ENCODE measurements at regions not wholly inside any gene's neighbourhood (a gene's known extent, or its start where the extent isn't known, plus 50 kb on each side); places are given as distances from the start of the nearest gene placed in this dataset.
A peak's percentile ranks its signal among the peaks of the same experiment; 100 is the strongest.

GRCh38 chr5:164076556-164076955 lies 571.1 kb downstream of the MAT2B start:
- H3K4me1 Mint-ChIP-seq (ENCODE audit: low read depth) = peaks cover 18% of the 10 kb centered on the region
- H3K4me3 Mint-ChIP-seq (ENCODE audit: low read depth) = no peak overlapping the region

GRCh38 chr5:164090358-164090757 lies 584.9 kb downstream of the MAT2B start:
- peak overlapping the region; percentile 15 for H3K27ac Mint-ChIP-seq
- no peak for TF ChIP-seq CTCF (IDR thresholded peaks at IDR 0.05; ENCODE audit: unreplicated experiment)
- H3K36me3 Mint-ChIP-seq (ENCODE audit: insufficient read depth) = no peaks in the 10 kb centered on the region
- H3K4me3 Mint-ChIP-seq (ENCODE audit: low read depth) = no peak overlapping the region
- no peaks in the 10 kb centered on the region for H3K27me3 Mint-ChIP-seq
- peaks cover 11% of the 10 kb centered on the region for H3K4me1 Mint-ChIP-seq (ENCODE audit: low read depth)
- peaks cover 7% of the 10 kb centered on the region for H3K9me3 Mint-ChIP-seq (ENCODE audit: low read depth)
- DNase-seq (ENCODE audit: low spot score, unreplicated experiment) = no peak

More at GRCh38 chr5:164076556-164076955, 571.1 kb downstream of the MAT2B start:
- no peak for TF ChIP-seq CTCF (IDR thresholded peaks at IDR 0.05; ENCODE audit: unreplicated experiment)
- Mint-ChIP-seq H3K27ac (no peak overlapping the region), H3K27me3 (no peaks in the 10 kb centered on the region), H3K9me3 (ENCODE audit: low read depth) (peaks cover 7% of the 10 kb centered on the region), H3K36me3 (ENCODE audit: insufficient read depth) (peaks cover 1% of the 10 kb centered on the region)
- no peak for DNase-seq (ENCODE audit: low spot score, unreplicated experiment)

GRCh38 chr5:164091836-164092235 lies 586.4 kb downstream of the MAT2B start:
- no peak overlapping the region for H3K27ac Mint-ChIP-seq
- no peaks in the 10 kb centered on the region for H3K27me3 Mint-ChIP-seq
- peaks cover 11% of the 10 kb centered on the region for H3K4me1 Mint-ChIP-seq (ENCODE audit: low read depth)
- no peak for DNase-seq (ENCODE audit: low spot score, unreplicated experiment)
- H3K9me3 Mint-ChIP-seq (ENCODE audit: low read depth) = peaks cover 7% of the 10 kb centered on the region
- TF ChIP-seq CTCF (IDR thresholded peaks at IDR 0.05; ENCODE audit: unreplicated experiment) = no peak
- H3K4me3 Mint-ChIP-seq (ENCODE audit: low read depth) = no peak overlapping the region
- H3K36me3 Mint-ChIP-seq (ENCODE audit: insufficient read depth) = no peaks in the 10 kb centered on the region

GRCh38 chr5:164094291-164094690 lies 588.9 kb downstream of the MAT2B start:
- no peaks in the 10 kb centered on the region for H3K27me3 Mint-ChIP-seq
- no peak overlapping the region for H3K27ac Mint-ChIP-seq
- H3K36me3 Mint-ChIP-seq (ENCODE audit: insufficient read depth) = no peaks in the 10 kb centered on the region
- peaks cover 14% of the 10 kb centered on the region for H3K4me1 Mint-ChIP-seq (ENCODE audit: low read depth)
- no peak for DNase-seq (ENCODE audit: low spot score, unreplicated experiment)
- peaks cover 3% of the 10 kb centered on the region for H3K9me3 Mint-ChIP-seq (ENCODE audit: low read depth)
- no peak overlapping the region for H3K4me3 Mint-ChIP-seq (ENCODE audit: low read depth)
- no peak for TF ChIP-seq CTCF (IDR thresholded peaks at IDR 0.05; ENCODE audit: unreplicated experiment)

- no peaks in the 10 kb centered on the region for H3K27me3 Mint-ChIP-seq
- H3K4me1 Mint-ChIP-seq (ENCODE audit: low read depth) = peaks cover 12% of the 10 kb centered on the region
- no peak for DNase-seq (ENCODE audit: low spot score, unreplicated experiment)
- H3K27ac Mint-ChIP-seq = no peak overlapping the region
- H3K4me3 Mint-ChIP-seq (ENCODE audit: low read depth) = no peak overlapping the region
- no peak for TF ChIP-seq CTCF (IDR thresholded peaks at IDR 0.05; ENCODE audit: unreplicated experiment)
- no peaks in the 10 kb centered on the region for H3K36me3 Mint-ChIP-seq (ENCODE audit: insufficient read depth)
- H3K9me3 Mint-ChIP-seq (ENCODE audit: low read depth) = no peaks in the 10 kb centered on the region
These were observed 592.3 kb downstream of the MAT2B start for GRCh38 chr5:164097749-164098148.
